ENCODE measurements at regions not wholly inside any gene's neighbourhood (a gene's known extent, or its start where the extent isn't known, plus 50 kb on each side); places are given as distances from the start of the nearest gene placed in this dataset.

GRCh38 chr1:73770109-73770905 is 427.7 kb downstream of the LRRIQ3 start:
- TF ChIP-seq CTCF (conservative IDR thresholded peaks at IDR 0.05) (no peak), EZH2 (IDR thresholded peaks at IDR 0.05; ENCODE audit: low read depth) (no peak)

Data from PC-9 (cell line).